GM12872 (cell line): ENCODE measurements at regions not wholly inside any gene's neighbourhood (a gene's known extent, or its start where the extent isn't known, plus 50 kb on each side); places are given as distances from the start of the nearest gene placed in this dataset.
A peak's percentile ranks its signal among the peaks of the same experiment; 100 is the strongest.

Experiments used
- CTCF ChIP-seq: IDR thresholded peaks from 3 replicates; pipeline ENCODE4 v1.5.1; 2011; ENCODE audit warnings: low read depth, mild to moderate bottlenecking, low read length, moderate library complexity; ENCODE audit not compliant: insufficient read depth

- TF ChIP-seq CTCF: no peak
These were observed 125.8 kb downstream of the ANKRD7 start for GRCh38 chr7:118350260-118350659.

GRCh38 chr7:118352867-118353453 is 128.5 kb downstream of the ANKRD7 start:
- TF ChIP-seq CTCF: peak; percentile 25; the same call in 1 of the 3 replicates

GRCh38 chr7:118366363-118366762 is 141.9 kb downstream of the ANKRD7 start:
- no peak for TF ChIP-seq CTCF

GRCh38 chr7:118368958-118369357 is 144.5 kb downstream of the ANKRD7 start:
- no peak for TF ChIP-seq CTCF

GRCh38 chr7:118369987-118370386 is 145.5 kb downstream of the ANKRD7 start:
- no peak for TF ChIP-seq CTCF

GRCh38 chr7:118372530-118372929 is 148.0 kb downstream of the ANKRD7 start:
- TF ChIP-seq CTCF: no peak

GRCh38 chr7:118389629-118390028 is 165.1 kb downstream of the ANKRD7 start:
- TF ChIP-seq CTCF: no peak
